GM19397 (cell line): ENCODE measurements at regions not wholly inside any gene's neighbourhood (a gene's known extent, or its start where the extent isn't known, plus 50 kb on each side); places are given as distances from the start of the nearest gene placed in this dataset.

ENCODE experiments used
- ATAC-seq: cut with Tn5 transposase; IDR thresholded peaks from one replicate; pipeline ENCODE4 v1.9.1; 2021; ENCODE audit warnings: mild to moderate bottlenecking, moderate library complexity; ENCODE audit not compliant: unreplicated experiment

DNA sequence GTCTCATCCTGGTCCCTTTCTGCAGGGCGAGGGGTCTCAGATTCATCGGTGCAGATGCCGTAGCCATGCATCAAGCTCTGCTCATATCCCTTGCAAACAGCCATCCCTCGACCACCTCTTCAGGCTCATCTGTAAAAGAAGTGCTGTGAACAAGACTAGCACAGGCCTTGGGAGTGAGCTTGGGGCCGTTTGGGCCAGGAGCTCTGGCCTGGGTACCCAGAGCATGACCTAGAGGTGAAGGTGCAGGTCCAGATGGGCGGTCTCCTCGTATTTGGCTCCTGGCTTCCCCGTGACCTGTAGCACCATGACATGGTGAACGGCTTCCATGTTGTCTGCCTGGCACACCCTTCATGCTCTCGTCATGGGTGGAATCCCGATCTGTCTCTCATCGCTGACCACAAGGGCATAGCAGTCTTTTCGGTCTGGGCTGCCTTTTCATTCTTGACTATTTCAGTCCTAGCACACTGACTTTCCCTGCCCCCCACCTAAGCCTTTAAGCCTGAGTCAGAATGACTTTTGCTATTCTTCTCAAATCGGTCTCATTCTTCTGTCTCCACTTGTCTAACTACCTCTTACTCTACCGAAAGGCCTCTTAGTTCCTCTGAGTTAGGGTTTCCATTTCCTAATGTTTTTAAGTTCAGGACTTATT, 216.0 kb downstream of the FOXL1 start:
- no peak for ATAC-seq

DNA sequence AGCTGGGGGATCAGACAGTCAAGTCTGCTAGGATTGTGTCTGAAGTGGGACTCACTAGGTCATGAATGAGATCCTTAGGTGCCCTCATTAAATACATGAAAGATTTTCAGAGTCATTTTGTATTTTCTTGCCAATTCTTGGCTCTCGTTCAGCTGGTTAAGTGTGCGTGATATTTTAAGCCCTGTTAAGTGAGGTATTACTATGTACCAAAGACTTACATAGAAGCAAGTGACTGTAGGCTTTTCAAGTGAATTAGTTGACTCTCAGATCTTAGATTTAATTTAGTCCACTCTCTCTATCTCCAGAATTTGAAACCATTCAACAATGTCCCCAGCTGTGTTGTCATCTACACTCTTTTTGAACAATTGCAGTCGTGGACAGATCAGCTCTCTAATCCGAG, 219.4 kb downstream of the FOXL1 start:
- ATAC-seq: no peak

DNA sequence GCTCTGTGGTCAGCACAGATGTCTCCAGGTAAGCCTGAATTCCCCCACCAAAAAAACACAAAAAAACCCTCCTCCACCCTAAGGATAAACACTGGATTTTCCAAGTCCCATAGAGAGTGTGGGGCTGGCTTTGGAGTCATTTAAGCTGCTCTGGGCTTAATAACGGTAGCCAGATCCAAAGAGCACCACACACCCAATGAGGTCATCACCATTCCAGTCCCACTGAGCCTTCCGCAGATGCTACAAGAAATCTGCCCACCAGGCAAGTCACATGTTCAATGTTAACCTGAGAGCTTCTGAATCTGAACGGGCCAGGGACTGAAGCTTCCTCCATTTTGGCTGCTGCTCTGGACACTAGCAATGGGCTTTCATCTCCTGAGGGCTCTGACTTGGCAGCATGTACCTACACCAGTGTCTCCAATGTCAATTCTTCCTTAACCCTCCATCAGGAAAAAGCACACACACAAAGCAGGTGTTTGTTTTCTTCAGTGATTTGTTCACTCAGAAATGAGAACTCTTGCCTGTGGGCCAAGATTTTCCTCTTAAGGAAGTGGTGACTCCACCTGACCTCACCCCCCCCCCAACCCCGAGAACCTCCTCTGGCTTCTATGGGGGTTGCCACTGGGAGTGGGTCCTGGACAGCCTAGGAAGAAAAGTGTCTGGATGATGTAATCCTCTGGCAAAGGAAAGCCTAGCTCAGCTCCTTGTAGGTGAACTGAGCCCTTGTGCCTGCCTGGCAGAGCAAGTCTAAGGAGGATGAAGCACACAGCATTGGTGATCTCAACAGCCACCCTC, 220.1 kb downstream of the FOXL1 start:
- no peak for ATAC-seq

DNA sequence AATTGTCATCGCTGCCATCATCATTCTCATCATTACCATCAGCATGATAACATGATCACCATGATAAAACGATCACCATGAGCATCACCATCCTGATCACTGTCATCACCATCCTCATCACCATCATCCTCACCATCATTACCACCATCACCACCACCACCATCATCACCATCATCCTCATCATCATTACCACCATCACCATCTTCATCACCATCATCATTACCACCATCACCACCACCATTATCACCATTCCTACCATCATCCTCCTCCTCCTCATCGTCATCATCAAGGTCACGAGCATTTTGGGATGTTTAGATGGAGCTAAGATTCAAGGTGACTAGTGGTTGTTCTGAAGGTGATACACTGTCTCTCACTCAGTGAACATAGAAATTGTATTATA, 221.0 kb downstream of the FOXL1 start:
- ATAC-seq: no peak

DNA sequence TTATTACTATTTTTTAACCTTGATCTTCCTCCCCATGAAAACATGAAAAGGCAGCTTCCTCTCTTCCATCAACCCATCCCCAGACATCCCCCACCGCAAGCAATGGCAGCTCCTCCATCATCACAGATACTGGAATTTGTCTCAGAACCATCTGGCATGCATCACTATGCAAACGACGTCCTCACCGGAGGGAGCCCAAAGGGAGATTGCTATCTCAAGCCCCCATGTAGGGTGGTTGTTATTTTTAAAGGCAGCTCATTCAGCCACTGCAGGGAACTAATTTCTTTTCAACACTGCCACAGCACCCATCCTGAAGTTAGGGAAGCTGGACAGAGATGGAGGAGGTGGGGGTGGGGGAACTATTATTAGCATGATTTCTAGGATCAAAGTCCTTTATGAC, 222.5 kb downstream of the FOXL1 start:
- no peak for ATAC-seq

DNA sequence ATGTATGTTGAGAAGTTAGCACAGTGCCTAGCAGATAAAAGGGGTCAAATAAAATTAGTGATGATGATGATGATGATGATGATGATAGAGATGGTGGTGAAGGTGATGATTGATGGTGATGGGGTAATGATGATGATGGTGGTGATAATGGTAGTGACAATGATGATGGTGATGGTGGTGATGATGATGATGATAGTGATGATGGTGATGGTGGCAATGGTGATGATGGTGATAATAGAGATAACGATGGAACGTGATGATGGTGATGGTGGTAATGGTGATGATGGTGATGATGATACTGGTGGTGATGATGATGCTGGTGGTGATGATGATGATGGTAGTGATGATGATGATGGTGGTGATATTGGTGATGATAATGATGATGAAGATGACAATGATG, 223.7 kb downstream of the FOXL1 start:
- ATAC-seq: no peak

DNA sequence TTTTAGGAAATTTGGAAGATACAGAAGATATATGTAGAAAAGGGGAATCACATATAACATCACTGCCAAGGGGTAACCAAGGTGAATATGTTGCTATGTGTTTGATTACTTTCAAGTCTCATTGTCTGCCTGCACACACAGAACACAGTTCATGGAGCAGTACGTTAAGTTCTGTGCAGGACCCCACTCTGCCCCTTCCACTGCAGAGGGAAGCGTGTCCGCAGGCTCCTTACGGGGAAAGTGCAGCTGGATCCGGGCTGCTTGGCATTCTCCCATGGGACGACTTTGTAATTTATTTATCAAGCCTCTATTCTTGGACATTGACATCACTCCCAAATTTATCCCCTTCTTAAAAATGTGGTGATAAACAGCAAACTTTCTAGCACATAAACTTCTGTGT, 226.8 kb downstream of the FOXL1 start:
- ATAC-seq: no peak

DNA sequence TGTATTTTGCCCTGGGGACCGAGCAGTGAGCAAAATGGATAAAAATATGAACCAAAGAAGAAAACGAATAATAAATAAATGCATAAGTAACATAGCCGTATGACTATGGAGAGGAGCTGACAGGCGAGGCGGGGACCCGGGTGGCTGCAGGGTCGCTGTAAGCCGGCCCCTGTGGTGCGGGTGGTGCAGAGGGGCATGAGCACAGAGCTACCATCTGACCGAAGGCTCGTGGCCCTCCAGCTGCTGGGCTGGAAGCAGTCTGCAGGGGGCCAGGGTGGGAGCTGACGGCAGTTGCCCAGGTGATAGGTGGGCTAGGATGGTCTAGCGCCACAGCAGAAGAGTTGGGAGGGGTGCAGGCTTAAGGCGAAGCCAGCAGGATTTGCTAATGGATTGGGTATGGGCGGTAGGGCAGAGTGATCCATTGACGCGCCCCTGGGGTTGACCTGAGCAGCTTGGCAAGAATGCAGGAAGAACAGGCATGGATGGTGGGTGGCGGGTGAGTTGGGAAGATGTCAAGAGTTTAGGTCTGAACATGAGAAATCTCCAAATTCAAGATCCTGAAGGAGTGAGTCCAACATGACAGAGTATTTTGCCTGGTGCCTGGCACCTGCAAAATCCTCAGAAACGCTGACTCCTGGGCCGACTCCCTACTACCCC, 228.0 kb downstream of the FOXL1 start:
- ATAC-seq: no peak

DNA sequence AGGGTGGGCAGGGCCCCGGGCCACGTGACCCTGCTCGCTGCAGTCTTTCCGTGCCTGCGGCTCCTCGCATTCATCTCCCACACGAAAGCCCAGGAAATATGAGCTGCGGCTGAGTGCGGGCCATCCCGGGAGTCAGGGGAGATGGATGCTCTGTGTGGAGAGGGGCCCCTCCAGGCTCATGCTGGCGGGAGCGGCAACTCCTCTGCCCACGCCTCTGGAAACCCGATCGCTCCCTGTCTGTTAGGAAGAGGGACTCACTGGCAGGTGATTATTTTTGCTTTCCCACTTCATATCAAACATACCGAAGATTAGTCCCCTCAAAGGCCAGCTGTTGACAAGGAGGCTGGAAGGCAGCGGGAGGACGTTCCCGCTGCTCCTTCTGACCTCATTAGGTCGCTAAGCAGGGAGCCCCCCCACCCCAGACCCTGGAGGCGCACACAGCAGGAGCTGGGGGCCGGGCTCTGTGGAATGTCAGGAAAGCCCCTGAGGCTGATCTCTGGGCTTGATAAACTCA, 228.5 kb downstream of the FOXL1 start:
- ATAC-seq: no peak

DNA sequence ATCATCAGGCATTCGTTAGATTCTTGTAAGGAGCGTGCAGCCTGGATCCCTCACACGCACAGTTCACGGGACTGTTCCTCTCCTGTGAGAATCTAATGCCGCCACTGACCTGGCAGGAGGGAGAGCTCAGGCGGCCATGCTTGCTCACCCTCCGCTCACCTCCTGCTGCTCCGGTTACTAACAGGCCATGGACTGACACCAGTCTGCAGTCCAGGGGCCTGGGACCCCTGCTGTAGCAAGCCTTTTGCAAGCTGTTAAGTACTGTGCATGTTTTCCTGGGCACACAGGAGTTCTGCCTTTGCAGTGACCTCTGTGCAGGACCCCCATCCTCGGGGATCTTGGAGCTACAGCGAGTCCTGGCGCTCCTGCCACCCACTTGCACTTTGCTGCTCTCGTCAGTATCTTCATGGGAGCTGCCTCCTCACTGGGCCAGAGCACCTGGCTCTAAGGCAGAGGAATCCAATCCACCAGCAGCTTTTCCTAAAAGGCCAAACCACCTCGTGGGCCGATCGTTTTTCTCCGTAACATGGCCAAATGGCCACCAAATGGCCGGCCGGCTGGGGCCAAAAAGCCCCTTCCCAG, 230.6 kb downstream of the FOXL1 start:
- ATAC-seq: no peak

DNA sequence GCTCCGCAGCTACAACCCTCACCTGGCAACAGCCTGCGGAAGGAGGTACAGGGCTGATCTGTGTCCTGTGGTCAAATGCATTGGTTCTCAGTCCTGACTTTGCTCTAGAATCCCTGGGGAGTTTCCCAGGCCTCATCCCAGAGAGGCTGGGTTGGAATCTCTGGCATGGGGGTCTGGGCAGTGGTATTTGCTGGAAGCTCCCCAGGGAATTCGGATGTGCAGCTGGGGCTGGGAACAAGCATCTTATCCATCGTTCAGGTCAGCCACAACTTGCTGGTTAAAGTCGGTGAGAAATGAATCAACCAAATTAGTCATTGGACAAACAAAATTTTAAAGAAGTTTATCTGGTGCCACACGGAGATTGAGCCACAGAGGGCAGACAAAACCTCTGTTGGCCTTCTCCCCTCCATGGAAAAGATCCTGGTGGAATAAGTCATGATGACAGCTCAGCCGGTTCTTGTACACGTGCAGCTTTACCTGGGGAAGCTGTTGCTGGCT, 231.2 kb downstream of the FOXL1 start:
- no peak for ATAC-seq

DNA sequence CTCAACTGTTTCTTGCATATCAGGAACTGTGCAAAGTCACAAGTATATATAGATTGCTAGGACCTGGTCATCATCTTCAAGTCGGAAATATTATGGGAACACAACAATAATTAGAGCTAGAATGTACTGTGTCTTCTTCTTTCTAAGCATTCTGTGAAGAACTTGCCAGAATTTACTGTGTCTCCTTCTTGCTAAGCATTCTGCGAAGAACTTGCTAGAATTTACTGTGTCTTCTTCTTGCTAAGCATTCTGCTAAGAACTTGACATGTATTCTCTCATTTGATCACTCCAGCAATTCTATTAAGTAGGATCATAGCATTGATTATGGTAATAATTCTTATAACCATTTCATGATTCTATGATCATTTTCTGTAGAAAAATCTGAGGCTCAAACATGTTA, 231.7 kb downstream of the FOXL1 start:
- no peak for ATAC-seq

DNA sequence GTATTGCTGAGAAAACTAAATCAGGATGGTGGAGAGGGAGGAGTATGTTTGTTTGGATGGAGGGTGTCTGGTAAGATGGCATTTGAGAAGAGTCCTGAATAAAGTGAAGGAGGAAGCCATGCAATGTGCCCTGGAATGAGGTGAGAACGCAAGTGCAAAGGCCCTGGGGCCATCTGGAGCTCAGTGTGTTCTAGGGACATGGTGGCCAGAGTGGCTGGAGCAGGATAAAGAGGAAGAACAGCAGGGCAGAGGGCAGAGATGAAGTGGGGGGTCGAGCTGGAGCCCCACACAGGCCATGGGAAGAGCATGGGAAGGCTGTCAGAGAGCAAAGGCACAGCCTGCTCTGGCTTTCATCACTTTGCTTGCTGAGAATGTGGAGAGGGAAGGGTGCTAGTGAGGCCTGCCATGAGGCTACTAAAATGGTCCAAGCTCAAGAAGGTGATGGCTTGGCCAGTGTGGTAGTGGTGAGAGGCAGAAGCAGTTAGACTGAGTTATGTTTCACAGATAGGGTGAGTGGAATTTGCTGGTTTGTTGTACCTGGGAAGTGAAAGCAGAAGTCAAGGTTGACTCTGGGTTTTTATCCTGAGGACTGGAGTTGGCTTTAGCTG, 234.1 kb downstream of the FOXL1 start:
- ATAC-seq: no peak

DNA sequence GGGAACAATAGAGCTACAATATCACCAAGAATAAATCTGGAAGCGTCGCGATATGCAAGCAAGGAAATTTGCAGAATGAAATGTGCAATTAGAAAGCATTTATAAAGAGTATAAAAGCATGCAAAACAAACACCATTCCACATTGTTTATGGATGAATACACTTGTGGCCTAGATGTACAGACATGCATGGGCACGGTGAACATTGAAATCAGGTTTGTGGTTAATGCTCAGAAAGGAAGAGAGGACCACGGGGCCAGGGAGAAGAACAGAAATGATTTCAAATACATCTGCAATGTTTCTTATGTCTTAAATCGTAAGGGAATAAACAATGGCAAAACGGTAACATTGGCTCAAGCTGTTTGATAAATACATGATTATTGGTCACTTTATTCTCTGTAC, 235.9 kb downstream of the FOXL1 start:
- no peak for ATAC-seq

DNA sequence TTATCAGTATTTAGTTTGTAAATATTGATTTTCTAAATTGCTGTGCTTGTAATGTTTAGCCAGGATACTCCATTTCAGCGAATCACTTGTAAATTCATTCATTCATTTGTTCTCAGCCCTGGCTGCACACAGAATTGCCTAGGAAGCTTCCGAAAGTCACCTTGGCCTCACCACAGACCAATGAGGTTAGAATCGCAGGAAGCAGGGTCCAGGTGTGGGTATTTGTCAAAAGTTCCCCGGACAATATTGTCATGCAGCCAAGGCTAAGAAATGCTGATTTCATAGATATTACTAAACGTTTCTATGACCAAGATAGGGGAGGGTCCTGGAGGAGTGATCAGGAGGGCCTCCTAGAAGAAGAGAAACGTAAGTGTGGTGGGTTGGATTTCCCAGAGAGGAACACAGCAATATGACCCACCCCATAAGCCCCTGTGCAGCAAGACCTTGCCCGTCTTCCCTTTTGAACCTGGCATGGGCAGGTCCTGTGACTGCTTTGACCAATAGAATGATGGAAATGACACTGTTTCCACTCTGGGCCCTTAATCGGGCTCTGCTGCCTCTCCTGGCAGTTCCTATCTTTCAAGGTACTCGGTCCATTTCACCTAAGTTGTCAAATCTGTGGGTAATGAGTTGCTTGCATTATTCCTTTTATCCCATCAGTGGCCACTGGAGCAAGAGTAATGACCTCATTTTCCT, 238.7 kb downstream of the FOXL1 start:
- no peak for ATAC-seq

DNA sequence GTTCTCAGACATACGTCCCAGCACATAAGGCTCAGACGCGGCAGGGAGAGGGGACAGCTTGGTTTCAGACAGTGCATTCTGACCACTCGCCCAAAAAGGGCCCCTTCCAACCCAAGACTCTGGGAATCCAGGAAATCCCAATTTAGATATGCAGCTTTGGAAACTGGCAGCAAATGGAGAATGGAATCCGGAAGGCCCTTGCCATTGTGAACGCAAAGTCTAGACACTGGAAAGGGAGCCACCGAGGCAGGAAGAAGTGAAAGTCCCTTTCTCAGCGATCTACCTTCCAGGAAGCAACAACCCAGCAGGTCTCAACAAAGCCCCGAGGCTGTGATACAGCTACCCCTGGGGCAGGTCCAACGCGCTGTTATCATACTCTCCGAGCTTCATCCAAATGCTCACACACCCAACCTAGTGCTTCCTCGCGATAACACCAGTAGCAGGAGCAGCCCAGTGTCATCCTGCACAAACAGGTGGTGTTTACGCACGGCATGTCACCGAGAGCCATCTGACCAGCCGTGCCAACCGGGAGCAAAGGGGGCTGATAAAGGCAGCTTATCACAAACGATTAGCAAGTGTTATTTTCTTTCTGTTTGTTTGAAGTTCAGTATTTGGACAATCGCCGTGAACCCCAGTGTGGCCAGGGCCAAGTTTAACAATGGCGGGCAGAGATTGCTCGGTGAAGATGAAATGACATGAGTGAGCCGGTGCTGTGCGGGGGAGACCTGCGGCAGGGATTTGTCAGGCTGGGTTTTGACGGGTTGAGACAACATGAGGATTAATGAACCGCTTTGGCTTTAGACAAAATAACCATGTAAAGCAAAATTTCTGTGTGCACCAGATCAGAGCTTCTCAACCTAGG, 240.6 kb downstream of the FOXL1 start:
- no peak for ATAC-seq

DNA sequence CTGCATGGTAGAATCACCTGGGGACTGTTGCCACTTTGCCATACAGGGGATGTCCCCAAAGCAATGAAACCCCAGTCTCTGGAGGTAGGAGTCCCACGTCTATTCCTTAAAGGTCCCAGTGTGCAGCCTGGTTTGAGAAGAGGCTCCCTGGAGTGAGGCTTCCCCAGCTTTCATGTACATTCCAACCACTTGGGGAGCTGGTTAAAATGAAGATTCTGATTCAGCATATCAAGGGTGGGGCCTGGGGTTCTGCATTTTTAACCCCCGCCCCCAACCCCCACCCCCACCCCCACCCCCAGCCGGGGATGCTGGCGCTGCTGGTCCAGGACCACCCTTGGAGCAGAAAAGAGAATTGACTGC, 241.2 kb downstream of the FOXL1 start:
- no peak for ATAC-seq

DNA sequence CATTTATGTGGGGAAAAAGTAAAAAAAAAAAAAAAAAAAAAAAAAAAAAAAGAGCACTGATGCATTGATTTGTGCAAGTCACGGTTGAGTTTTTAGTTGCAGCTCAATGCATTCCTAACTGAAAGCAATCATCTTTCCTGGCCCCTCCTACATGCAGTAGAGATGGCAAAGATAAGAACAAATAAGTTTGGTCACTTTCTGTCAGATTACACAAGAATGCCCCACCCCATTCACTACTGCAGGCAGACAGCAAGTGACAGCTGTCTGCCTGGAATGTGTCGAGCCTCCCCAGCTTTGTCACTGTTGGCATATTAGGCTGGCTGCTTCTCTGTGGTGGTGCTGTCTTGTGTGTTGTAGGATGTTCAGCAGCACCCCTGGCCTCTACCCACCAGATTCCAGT, 243.5 kb downstream of the FOXL1 start:
- no peak for ATAC-seq

DNA sequence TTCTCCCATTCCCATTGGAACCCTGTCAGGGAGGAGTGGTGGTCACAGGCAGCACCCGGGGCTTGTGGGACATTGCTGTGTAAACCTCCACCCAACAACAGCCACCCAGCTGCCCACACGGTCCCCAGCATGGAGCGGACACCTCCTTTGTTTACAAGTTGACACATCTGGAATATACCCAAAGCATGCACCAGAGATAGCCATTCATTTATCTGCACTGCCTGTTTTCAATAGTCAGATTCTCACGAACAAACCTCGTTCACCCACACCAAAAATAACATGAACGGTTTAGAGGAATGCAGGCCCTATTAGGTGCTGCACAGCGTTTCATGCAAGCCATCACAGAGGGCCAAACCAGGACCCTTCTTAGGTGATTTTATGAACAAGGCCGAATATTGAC, 244.8 kb downstream of the FOXL1 start:
- ATAC-seq: no peak
